Osteocyte (in vitro differentiated cells): ENCODE measurements at regions not wholly inside any gene's neighbourhood (a gene's known extent, or its start where the extent isn't known, plus 50 kb on each side); places are given as distances from the start of the nearest gene placed in this dataset.

ENCODE experiments used
- DNase-seq: peaks from one replicate; pipeline ENCODE4 v3.0.0; 2021; ENCODE audit warnings: mixed read lengths; ENCODE audit not compliant: unreplicated experiment; ENCODE audit errors: extremely low spot score
- H3K27ac Mint-ChIP-seq: one replicate; pipeline ENCODE4 v1.8.0; 2021; ENCODE audit warnings: mild to moderate bottlenecking, mixed read lengths; ENCODE audit not compliant: unreplicated experiment
- H3K27me3 Mint-ChIP-seq: one replicate; pipeline ENCODE4 v1.8.0; 2021; ENCODE audit warnings: mixed read lengths; ENCODE audit not compliant: unreplicated experiment
- H3K36me3 Mint-ChIP-seq: one replicate; pipeline ENCODE4 v1.8.0; 2021; ENCODE audit warnings: mixed read lengths; ENCODE audit not compliant: unreplicated experiment
- H3K4me1 Mint-ChIP-seq: one replicate; pipeline ENCODE4 v1.8.0; 2021; ENCODE audit warnings: mixed read lengths; ENCODE audit not compliant: unreplicated experiment
- H3K4me3 Mint-ChIP-seq: one replicate; pipeline ENCODE4 v1.8.0; 2021; ENCODE audit warnings: mild to moderate bottlenecking, moderate library complexity, mixed read lengths; ENCODE audit not compliant: unreplicated experiment
- H3K9me3 Mint-ChIP-seq: one replicate; pipeline ENCODE4 v1.8.0; 2021; ENCODE audit warnings: mixed read lengths; ENCODE audit not compliant: unreplicated experiment
- TF ChIP-seq, protein P1 (sequence below): fragments of 200-600 bp; sonication (generic); IDR thresholded peaks from 2 replicates; pipeline ENCODE4 v1.5.0; 2021; ENCODE audit warnings: antibody characterized with exemption, mild to moderate bottlenecking, moderate library complexity

DNA sequence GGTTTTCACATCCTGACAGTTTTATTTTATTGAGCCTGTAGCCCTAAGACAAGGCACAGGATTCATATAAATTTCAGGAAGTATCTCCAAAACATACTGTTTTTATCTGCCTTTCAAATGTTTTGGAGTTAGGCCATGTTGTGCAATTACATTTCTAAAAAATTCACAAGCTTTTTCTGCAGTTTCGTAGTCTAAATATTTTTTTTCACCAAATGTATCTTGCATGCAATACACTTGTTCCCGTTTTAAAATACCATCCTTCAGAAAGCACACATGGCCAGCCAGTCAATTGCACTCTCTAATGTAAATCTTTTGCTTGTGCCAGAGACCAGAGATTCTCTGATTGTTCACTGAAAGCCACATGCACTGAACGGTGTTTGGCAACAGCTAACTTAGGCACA is 161.5 kb upstream of the PRKCQ start:
- Mint-ChIP-seq H3K4me1 (peaks cover 28% of the 10 kb centered on the region), H3K4me3 (no peak overlapping the region), H3K27ac (no peak overlapping the region), H3K9me3 (no peaks in the 10 kb centered on the region), H3K27me3 (no peaks in the 10 kb centered on the region), H3K36me3 (no peaks in the 10 kb centered on the region)
- no peak for DNase-seq
- TF ChIP-seq, protein P1, sequence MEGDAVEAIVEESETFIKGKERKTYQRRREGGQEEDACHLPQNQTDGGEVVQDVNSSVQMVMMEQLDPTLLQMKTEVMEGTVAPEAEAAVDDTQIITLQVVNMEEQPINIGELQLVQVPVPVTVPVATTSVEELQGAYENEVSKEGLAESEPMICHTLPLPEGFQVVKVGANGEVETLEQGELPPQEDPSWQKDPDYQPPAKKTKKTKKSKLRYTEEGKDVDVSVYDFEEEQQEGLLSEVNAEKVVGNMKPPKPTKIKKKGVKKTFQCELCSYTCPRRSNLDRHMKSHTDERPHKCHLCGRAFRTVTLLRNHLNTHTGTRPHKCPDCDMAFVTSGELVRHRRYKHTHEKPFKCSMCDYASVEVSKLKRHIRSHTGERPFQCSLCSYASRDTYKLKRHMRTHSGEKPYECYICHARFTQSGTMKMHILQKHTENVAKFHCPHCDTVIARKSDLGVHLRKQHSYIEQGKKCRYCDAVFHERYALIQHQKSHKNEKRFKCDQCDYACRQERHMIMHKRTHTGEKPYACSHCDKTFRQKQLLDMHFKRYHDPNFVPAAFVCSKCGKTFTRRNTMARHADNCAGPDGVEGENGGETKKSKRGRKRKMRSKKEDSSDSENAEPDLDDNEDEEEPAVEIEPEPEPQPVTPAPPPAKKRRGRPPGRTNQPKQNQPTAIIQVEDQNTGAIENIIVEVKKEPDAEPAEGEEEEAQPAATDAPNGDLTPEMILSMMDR = no peak

DNA sequence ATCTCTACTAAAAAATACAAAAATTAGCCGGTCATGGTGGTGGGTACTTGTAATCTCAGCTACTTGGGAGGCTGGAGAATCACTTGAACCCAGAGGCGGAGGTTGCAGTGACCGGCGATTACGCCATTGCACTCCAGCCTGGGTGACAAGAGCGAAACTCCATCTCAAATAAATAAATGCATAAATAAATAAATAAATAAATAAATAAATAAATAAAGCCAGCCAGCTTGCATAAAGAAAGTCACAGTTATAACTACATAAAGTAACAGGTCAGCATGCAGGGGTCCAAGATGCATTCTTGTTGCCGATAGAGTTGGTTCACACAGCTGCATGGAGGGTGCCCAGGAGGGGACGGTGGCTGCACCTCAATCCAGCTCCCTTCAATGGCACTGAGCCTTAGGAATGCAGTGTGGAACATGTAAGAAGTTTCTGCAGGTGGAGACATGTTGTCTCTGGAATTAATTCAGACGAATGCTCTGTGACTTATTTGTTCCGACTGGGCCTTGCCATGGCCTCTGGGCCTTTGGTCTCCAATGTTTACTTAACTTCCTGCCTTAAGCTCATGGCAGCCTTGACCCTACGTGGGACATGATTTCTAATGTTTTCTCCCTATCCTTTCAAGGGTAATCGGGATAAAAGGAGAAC is 159.6 kb upstream of the PRKCQ start:
- H3K4me1 Mint-ChIP-seq = peaks cover 30% of the 10 kb centered on the region
- H3K27me3 Mint-ChIP-seq = no peaks in the 10 kb centered on the region
- no peak for DNase-seq
- no peaks in the 10 kb centered on the region for H3K9me3 Mint-ChIP-seq
- no peaks in the 10 kb centered on the region for H3K36me3 Mint-ChIP-seq
- H3K4me3 Mint-ChIP-seq = no peak overlapping the region
- TF ChIP-seq, protein P1 = no peak
- H3K27ac Mint-ChIP-seq = no peak overlapping the region

DNA sequence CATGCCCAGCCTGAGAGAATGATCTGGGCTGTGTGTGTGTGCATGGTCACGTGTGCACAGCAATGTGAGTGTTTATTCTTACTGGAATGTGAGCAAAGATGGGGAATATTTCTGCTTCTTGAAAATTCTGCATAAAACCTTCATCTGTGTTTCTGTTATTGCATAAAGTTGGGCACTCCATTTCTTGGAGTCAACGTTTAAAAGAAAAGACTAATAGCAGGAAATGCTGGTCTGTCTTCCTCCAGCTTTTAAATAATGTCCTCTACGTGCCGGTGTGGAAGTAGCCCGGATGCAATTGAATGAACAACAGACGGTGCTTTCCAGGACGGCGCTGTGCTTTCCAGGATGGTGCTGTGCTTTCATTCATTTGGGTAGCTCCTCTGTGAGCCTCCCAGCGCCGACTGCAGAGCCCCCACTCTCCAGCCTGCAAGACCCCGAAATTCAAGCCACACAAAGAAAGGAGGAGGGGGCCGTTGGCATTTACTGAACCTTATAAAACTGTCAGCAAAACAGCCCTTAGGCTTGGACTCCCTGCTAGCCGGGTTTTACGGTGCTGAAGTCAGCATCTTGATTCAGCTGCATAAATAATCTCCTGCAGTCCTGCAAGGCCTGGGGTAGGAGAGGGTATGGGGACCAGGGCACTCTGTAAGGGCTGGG is 158.2 kb upstream of the PRKCQ start:
- TF ChIP-seq, protein P1 = no peak
- peak overlapping the region; percentile 66 for H3K4me3 Mint-ChIP-seq
- no peaks in the 10 kb centered on the region for H3K9me3 Mint-ChIP-seq
- no peaks in the 10 kb centered on the region for H3K36me3 Mint-ChIP-seq
- peak overlapping the region; percentile 53 for H3K27ac Mint-ChIP-seq
- H3K27me3 Mint-ChIP-seq = no peaks in the 10 kb centered on the region
- no peak for DNase-seq
- peaks cover 35% of the 10 kb centered on the region for H3K4me1 Mint-ChIP-seq

- Mint-ChIP-seq H3K4me3 (peak overlapping the region; percentile 66), H3K4me1 (peaks cover 35% of the 10 kb centered on the region), H3K36me3 (no peaks in the 10 kb centered on the region), H3K9me3 (no peaks in the 10 kb centered on the region), H3K27me3 (peaks cover 3% of the 10 kb centered on the region), H3K27ac (no peak overlapping the region)
- DNase-seq = no peak
- TF ChIP-seq, protein P1 = no peak
These were observed 157.7 kb upstream of the PRKCQ start for GRCh38 chr10:6737758-6738111.

DNA sequence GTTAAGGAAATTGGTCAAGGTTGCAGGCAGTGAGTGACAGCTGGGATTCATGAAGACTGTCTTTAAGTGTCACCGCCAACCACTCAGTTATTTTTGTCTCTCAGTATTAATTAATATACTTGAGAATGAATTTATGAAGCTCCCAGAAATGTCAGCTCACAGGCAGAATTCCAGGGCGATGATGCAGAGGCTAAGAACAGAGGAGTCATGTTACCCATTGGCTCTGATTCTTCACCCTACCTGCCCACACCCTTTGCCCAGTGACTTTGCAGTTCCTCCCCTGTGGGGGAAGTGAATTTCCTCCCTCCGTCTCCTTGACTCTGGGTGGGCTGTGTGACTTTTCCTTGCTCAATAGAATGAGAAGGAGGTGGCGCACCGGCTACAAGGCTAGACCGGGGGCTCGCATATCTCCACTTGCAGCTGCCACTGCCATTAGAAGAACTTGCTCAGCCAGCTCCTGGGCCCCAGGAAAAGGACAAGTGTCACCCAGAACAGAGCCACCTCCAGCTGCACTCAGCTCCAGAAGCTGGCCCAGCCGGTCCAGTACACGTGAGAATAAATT is 157.1 kb upstream of the PRKCQ start:
- Mint-ChIP-seq H3K27me3 (peaks cover 4% of the 10 kb centered on the region), H3K4me3 (no peak overlapping the region), H3K27ac (no peak overlapping the region), H3K36me3 (no peaks in the 10 kb centered on the region), H3K9me3 (no peaks in the 10 kb centered on the region), H3K4me1 (peaks cover 35% of the 10 kb centered on the region)
- TF ChIP-seq, protein P1 = no peak
- DNase-seq = no peak
